Superior temporal gyrus (tissue), 1 donor: ENCODE measurements at regions not wholly inside any gene's neighbourhood (a gene's known extent, or its start where the extent isn't known, plus 50 kb on each side); places are given as distances from the start of the nearest gene placed in this dataset.

Source experiments
- DNase-seq: peaks from one replicate; pipeline ENCODE4 v3.0.0-alpha.2; 2016; ENCODE audit errors: extremely low spot score

DNA sequence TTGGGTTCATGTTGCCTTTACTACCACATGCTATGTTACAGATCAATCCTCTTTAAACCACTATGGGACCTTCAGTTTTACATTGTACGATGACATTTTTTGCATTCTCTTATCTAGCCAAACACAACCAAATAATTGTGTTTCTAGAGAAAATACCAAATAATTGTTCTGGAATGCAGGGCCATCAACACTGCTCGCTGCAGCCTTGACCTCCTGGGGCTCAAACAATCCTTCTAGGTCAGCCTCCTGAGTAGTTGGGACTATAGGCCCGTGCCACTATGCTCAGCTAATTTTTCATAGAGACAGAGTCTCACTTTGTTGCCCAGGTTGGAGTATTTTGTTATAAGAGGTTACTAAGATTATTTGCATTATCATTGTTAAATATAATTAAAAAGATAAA, 237.5 kb upstream of the PMFBP1 start:
- no peak for DNase-seq

GRCh38 chr16:72406390-72406789, 234.4 kb upstream of the PMFBP1 start:
- DNase-seq: no peak

GRCh38 chr16:72404299-72404698, 232.3 kb upstream of the PMFBP1 start:
- no peak for DNase-seq

DNA sequence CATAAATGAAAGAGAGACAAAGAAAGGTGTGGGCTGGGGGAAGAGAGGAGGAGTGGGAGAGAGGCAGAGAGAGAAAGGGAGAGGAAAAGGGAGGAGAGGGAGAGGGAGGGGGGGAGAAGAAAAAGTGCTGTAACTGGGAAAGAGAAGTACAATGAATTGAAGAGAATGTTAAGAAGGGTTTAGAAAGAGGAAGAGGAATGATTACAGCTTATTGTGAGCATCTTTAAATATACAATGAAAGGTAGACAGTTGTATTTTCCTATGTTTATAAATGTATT, 229.1 kb upstream of the PMFBP1 start:
- DNase-seq: no peak

GRCh38 chr16:72400257-72401083, 228.5 kb upstream of the PMFBP1 start:
- DNase-seq: peak; percentile 90

DNA sequence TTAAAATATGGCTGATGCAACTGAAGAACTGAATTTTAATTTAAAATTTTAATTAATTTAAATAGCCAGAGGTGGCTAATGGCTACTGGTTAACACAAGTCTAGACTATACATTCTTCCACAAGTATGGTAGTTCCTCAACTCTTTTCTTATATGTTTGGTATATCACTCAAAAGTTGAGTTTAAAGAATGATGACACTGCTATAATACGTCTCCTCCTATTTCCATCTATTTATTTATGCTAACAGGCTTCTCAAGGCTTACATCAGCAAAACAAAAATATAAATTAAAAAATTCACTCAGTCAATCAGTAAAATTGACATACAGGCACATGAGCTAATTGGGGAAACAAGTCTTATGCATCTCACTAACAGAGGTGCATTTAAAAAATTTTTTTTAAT, 227.9 kb upstream of the PMFBP1 start:
- no peak for DNase-seq

GRCh38 chr16:72397876-72398275, 225.9 kb upstream of the PMFBP1 start:
- no peak for DNase-seq

- DNase-seq: no peak
These were observed 222.6 kb upstream of the PMFBP1 start for GRCh38 chr16:72394526-72394925.

- no peak for DNase-seq
These were observed 217.8 kb upstream of the PMFBP1 start for GRCh38 chr16:72389791-72390190.

DNA sequence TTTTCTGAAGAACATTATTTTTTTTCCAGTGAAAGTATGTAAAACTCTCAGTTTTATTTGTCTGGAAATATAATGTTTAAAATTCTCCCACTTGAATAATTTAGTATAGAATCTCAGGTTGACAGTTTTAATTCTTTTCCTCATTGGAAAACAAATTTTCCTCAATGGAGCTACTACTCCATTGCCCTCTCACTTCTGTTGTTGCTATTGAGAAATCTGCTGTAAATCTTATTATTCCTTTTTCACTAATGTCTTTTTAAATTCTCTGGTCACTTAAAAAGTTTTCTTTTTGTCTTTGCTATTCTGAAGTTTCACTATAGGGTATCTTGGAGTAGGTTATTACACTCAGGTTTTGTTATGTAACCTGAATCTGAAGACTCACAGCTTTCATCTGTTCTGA, 216.1 kb upstream of the PMFBP1 start:
- no peak for DNase-seq

- no peak for DNase-seq
These were observed 212.7 kb upstream of the PMFBP1 start for GRCh38 chr16:72384651-72385050.

GRCh38 chr16:72380283-72380682, 208.3 kb upstream of the PMFBP1 start:
- DNase-seq: no peak

- DNase-seq: no peak
These were observed 201.2 kb upstream of the PMFBP1 start for GRCh38 chr16:72373201-72373600.

- no peak for DNase-seq
These were observed 200.4 kb upstream of the PMFBP1 start for GRCh38 chr16:72372087-72373045.

DNA sequence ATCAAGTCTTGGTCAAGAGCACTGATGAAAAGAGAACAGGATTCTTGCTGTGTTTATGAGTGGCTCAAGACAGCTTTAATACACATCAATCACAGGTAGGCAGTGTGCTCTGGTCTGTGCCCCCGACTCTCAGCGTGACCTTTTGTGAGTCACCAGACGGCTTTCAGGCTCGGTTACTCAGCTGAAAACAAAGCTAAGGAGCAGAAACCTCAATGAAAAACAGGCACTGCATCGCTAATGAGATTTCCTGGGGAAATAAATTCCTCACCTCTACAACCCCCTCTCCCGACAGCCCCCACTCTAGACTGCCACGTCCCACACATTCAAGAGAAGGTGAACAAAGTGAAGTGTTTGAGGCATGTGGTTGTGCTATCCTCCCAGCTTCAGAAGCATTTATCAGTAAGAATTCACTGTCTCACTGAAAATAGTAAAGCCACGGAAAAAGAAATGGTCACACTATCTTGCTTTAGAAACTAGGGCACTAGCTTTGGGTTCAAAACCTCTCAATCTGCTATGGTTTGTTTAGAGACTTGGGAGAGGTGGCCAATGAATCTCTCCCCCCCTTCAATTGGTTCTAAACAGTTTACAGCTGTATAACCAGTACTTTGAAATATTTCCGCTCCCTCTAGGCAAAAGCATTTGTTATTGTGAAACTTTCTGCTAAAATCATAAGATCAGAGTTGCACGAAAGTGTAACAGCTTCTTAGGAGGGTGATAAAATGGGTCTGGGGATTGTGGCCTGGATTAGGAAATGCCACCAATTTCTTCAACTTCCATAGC, 199.5 kb upstream of the PMFBP1 start:
- DNase-seq: no peak

DNA sequence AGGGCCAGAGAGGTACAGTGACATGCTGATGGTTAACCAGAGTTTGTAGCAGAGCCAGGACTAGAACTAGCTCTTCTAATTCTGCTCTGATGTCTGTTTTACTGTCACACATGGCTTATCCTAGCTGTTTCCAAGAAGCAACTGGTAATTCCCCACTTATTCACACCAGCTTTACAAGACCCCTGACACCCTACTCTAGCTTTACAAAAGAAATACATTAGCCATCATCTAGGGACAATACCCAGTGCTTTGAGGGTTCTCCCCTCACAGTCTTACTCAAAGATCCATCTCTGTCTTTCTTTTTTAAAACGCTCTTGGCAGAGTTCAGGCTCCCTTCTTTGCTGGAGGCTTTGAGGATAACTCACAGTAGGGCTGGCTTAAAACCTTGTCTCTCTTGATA, 197.3 kb upstream of the PMFBP1 start:
- no peak for DNase-seq

DNA sequence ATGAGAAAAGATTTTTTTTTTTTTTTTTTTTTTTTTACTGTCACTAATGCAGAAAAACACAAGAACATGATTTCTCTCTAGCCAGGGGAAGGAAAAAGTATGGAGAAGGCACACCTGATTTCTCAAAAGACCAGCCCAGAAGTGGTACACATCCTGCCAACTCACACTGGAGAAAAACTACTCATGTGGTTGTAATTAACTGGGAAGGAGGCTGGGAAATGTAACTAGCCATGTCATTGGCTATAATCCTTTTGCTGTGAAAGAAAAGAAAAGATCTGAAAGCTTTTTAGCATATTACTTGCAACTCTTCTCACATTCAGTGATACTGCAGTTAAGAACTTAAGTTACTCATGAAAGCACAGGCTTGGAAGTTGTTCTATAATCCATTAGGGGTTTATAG, 195.9 kb upstream of the PMFBP1 start:
- DNase-seq: no peak

DNA sequence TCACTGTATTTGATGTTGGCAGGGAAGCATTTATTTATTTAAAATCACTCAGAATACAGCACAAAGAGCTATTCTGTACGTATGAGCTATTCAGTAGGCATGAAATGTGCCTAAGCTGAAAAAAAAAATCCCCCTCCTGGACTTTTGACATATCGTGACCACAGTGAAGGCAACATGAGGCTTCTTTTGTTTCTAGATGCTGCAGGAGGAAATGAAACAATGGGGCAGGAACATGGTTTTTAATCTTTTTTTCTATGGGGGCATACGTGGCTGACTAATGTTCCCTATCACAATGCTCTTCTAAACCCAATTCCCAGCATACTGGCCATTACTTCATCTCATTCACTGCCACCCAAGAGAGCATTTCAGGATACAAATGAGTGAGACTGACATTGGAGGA, 191.0 kb upstream of the PMFBP1 start:
- DNase-seq: no peak

- no peak for DNase-seq
These were observed 190.5 kb upstream of the PMFBP1 start for GRCh38 chr16:72362476-72362875.

GRCh38 chr16:72357910-72358309, 186.0 kb upstream of the PMFBP1 start:
- no peak for DNase-seq

DNA sequence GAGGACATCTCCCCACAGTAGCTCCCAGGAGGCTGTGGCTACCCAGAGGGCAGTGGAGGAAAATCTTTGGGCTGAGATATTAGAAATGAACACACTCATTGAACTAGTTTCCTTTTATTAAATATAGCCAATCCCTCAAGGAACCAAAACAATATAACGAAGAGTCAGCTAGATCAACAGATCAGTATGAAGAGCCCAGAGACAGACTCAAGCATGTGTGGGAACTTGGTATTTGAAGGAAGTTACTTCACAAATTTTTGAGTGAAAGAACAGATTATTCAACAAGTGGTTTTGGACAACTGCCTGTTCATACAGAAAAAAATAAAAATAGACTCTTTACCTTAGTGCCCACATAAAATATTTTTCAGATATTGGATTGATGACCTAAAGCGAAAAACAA, 183.6 kb upstream of the PMFBP1 start:
- no peak for DNase-seq

- no peak for DNase-seq
These were observed 177.8 kb upstream of the PMFBP1 start for GRCh38 chr16:72349719-72350118.
